Tibial artery (tissue), 4 donors: ENCODE measurements at regions not wholly inside any gene's neighbourhood (a gene's known extent, or its start where the extent isn't known, plus 50 kb on each side); places are given as distances from the start of the nearest gene placed in this dataset.

Source experiments
- DNase-seq, 2 donors: peaks; one replicate each; pipeline ENCODE4 v3.0.0-alpha.2; 2019
- H3K27ac ChIP-seq, 2 donors: fragments of 200-600 bp; sonication (generic) in 1 of 2; 1 replicate in 1 of 2; 2 replicates in 1 of 2; pipeline ENCODE4 v1.5.1; 2018 to 2019; ENCODE audit warnings: mild to moderate bottlenecking in 1 of 2
- H3K27me3 ChIP-seq, 2 donors: fragments of 200-600 bp; sonication (generic) in 1 of 2; one replicate each; pipeline versions ENCODE4 v1.5.1 to v1.6.0; 2016 to 2019
- H3K36me3 ChIP-seq, 3 donors: fragments of 200-600 bp; sonication (generic) in 2 of 3; one replicate each; pipeline ENCODE4 v1.5.1; 2016 to 2019; ENCODE audit warnings: mild to moderate bottlenecking in 2 of 3
- H3K4me1 ChIP-seq, 4 donors: fragments of 200-600 bp; sonication (generic) in 2 of 4; 1 replicate in 3 of 4; 2 replicates in 1 of 4; pipeline ENCODE4 v1.5.1; 2016 to 2019
- H3K4me3 ChIP-seq, 2 donors: fragments of 200-600 bp; sonication (generic) in 1 of 2; 1 replicate in 1 of 2; 2 replicates in 1 of 2; pipeline ENCODE4 v1.5.1; 2018 to 2019; ENCODE audit warnings: mild to moderate bottlenecking in 2 of 2
- H3K9me3 ChIP-seq, 3 donors: fragments of 200-600 bp; sonication (generic) in 1 of 3; one replicate each; pipeline ENCODE4 v1.5.1; 2016 to 2019
- intact Hi-C: fragments of 100-400 bp; cut with DNase I; formaldehyde crosslinking; loops from one replicate; pipeline ENCODE4 v1.15.0; 2023; ENCODE audit warnings: low total_unique reads
- TF ChIP-seq, protein P1 (sequence below), 2 experiments: fragments of 200-600 bp in 1 of 2; fragments of 450-650 bp in 1 of 2; IDR thresholded peaks; one replicate each; pipeline ENCODE4 v1.5.1; 2017 to 2019; ENCODE audit warnings: antibody characterized with exemption in 2 of 2, mild to moderate bottlenecking in 1 of 2, moderate library complexity in 1 of 2

DNA sequence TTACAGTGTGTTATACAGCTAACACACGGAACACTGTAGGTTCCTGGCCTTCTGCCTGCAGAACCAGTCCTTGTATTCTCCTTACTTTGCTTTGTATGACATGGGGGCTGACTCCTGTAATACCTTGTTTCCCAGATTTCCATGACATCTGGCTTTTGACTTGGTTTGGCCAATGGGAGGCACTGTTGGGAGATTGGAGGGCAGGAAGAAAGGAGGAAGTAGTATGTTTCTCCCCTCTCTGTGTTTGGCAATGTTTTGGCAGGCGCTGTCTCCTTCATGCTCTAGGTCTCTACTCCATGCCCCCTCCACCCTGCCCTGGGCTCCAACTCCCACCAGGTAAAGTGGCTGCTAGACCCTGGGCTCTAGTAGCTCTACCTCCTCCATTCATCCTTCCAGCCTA is 331.1 kb upstream of the SLC14A2 start:
- TF ChIP-seq, protein P1, sequence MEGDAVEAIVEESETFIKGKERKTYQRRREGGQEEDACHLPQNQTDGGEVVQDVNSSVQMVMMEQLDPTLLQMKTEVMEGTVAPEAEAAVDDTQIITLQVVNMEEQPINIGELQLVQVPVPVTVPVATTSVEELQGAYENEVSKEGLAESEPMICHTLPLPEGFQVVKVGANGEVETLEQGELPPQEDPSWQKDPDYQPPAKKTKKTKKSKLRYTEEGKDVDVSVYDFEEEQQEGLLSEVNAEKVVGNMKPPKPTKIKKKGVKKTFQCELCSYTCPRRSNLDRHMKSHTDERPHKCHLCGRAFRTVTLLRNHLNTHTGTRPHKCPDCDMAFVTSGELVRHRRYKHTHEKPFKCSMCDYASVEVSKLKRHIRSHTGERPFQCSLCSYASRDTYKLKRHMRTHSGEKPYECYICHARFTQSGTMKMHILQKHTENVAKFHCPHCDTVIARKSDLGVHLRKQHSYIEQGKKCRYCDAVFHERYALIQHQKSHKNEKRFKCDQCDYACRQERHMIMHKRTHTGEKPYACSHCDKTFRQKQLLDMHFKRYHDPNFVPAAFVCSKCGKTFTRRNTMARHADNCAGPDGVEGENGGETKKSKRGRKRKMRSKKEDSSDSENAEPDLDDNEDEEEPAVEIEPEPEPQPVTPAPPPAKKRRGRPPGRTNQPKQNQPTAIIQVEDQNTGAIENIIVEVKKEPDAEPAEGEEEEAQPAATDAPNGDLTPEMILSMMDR (IDR thresholded peaks at IDR 0.05): no peak
- intact Hi-C loops: no loop called here
- Histone ChIP-seq H3K4me3 (no peak overlapping the region), H3K27ac (no peak overlapping the region), H3K27me3 (no peaks in the 10 kb centered on the region), H3K4me1 (no peaks in the 10 kb centered on the region), H3K9me3 (no peaks in the 10 kb centered on the region), H3K36me3 (no peaks in the 10 kb centered on the region)
- DNase-seq: no peak

DNA sequence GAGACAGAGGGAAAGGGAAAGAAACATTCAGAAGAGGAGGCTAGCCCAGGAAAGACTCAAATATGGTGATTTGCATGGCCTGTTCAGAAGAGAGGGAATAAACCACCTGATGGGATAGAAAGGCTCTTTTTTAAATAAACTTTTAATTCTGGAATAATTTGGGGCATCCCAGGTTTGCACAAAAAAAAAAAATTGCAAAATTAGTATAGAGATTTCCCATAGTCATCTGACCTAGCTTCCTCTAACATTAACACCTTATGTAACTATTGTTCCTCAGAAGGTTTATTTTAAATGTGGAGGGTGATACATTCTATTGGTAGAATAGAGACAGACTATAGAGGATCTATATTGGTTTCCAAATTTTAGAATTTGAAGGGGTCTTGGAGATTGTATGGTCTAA is 330.4 kb upstream of the SLC14A2 start:
- no peaks in the 10 kb centered on the region for H3K27me3 ChIP-seq
- H3K4me3 ChIP-seq: no peak overlapping the region
- H3K4me1 ChIP-seq: no peaks in the 10 kb centered on the region
- TF ChIP-seq, protein P1 (IDR thresholded peaks at IDR 0.05): no peak
- no peak overlapping the region for H3K27ac ChIP-seq
- no peaks in the 10 kb centered on the region for H3K36me3 ChIP-seq
- no peaks in the 10 kb centered on the region for H3K9me3 ChIP-seq
- DNase-seq: no peak
- intact Hi-C loops: no loop called here

DNA sequence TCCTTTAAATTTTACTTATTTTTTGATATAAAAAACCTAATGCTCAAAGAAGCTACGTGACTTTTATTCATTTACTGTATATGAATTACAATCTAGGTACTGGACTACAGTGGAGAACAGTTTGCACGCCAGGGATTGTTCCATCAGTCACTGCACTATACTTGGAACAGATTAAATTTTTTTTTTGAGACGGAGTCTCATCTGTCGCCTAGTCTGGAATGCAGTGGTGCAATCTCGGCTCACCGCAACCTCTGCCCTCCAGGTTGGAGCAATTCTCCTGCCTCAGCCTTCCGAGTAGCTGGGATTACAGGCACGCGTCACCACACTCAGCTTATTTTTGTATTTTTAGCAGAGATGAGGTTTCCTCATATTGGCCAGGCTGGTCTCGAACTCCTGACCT is 330.0 kb upstream of the SLC14A2 start:
- H3K9me3 ChIP-seq: no peaks in the 10 kb centered on the region
- H3K27me3 ChIP-seq: no peaks in the 10 kb centered on the region
- no peaks in the 10 kb centered on the region for H3K4me1 ChIP-seq
- DNase-seq: no peak
- no peaks in the 10 kb centered on the region for H3K36me3 ChIP-seq
- H3K27ac ChIP-seq: no peak overlapping the region
- no peak overlapping the region for H3K4me3 ChIP-seq
- intact Hi-C loops: no loop called here
- TF ChIP-seq, protein P1 (IDR thresholded peaks at IDR 0.05): no peak

- intact Hi-C loops: no loop called here
- DNase-seq: no peak
Observed at GRCh38 chr18:45286431-45286830, 328.8 kb upstream of the SLC14A2 start.

GRCh38 chr18:45287531-45287930 is 327.7 kb upstream of the SLC14A2 start:
- H3K4me3 ChIP-seq: no peak overlapping the region
- intact Hi-C loops: no loop called here
- no peaks in the 10 kb centered on the region for H3K9me3 ChIP-seq
- TF ChIP-seq, protein P1 (IDR thresholded peaks at IDR 0.05): no peak
- H3K4me1 ChIP-seq: no peaks in the 10 kb centered on the region
- no peaks in the 10 kb centered on the region for H3K36me3 ChIP-seq
- DNase-seq: no peak
- no peaks in the 10 kb centered on the region for H3K27me3 ChIP-seq
- no peak overlapping the region for H3K27ac ChIP-seq

More at GRCh38 chr18:45286431-45286830, 328.8 kb upstream of the SLC14A2 start:
- Histone ChIP-seq H3K4me1 (no peaks in the 10 kb centered on the region), H3K27me3 (no peaks in the 10 kb centered on the region), H3K36me3 (no peaks in the 10 kb centered on the region), H3K4me3 (no peak overlapping the region), H3K9me3 (no peaks in the 10 kb centered on the region), H3K27ac (no peak overlapping the region)
- TF ChIP-seq, protein P1 (IDR thresholded peaks at IDR 0.05): no peak

- Histone ChIP-seq H3K4me3 (no peak overlapping the region), H3K27ac (no peak overlapping the region), H3K9me3 (no peaks in the 10 kb centered on the region), H3K36me3 (no peaks in the 10 kb centered on the region), H3K4me1 (no peaks in the 10 kb centered on the region), H3K27me3 (no peaks in the 10 kb centered on the region)
- TF ChIP-seq, protein P1 (IDR thresholded peaks at IDR 0.05): no peak
- DNase-seq: no peak
- intact Hi-C loops: no loop called here
Observed at GRCh38 chr18:45290364-45290763, 324.9 kb upstream of the SLC14A2 start.
